ENCODE measurements at regions not wholly inside any gene's neighbourhood (a gene's known extent, or its start where the extent isn't known, plus 50 kb on each side); places are given as distances from the start of the nearest gene placed in this dataset.

- TF ChIP-seq CTCF (IDR thresholded peaks at IDR 0.05) (no peak), POLR2A (IDR thresholded peaks at IDR 0.05) (no peak)
These were observed 274.2 kb upstream of the AGTR2 start for GRCh38 chrX:115896362-115896761.

Measured in adrenal gland (tissue), 5 donors.